Thyroid gland (tissue), 4 donors: ENCODE measurements at regions not wholly inside any gene's neighbourhood (a gene's known extent, or its start where the extent isn't known, plus 50 kb on each side); places are given as distances from the start of the nearest gene placed in this dataset.

ENCODE experiments used
- POLR2A ChIP-seq, 2 donors: fragments of 450-650 bp; IDR thresholded peaks; one replicate each; pipeline ENCODE4 v1.6.1; 2017; ENCODE audit warnings: antibody characterized with exemption in 2 of 2, mild to moderate bottlenecking in 2 of 2, moderate library complexity in 1 of 2
- TF ChIP-seq, protein P1 (sequence below), 6 experiments: fragments of 200-600 bp in 3 of 6; fragments of 450-650 bp in 3 of 6; sonication (generic) in 3 of 6; IDR thresholded peaks; one replicate each; pipeline ENCODE4 v1.5.1; 2016 to 2019; ENCODE audit warnings: antibody characterized with exemption in 6 of 6, mild to moderate bottlenecking in 2 of 6, inconsistent platforms in 1 of 6, moderate library complexity in 1 of 6

DNA sequence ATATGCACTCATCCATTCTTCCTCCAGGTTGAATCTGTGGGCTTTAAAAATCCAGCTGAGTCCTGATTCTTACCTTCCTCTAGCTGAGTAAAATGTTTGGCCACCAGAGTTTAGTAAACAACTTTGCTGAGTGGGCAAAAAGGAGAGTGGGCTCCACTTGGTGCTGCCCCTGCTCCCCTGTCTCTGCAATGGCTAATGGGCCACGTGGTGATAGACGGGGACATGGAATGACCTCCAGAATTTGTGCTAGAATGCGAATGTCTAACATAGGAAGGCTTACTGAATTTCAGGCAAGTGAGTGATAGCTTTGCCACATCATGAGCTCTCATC lies 137.3 kb upstream of the CES5A start:
- TF ChIP-seq, protein P1, sequence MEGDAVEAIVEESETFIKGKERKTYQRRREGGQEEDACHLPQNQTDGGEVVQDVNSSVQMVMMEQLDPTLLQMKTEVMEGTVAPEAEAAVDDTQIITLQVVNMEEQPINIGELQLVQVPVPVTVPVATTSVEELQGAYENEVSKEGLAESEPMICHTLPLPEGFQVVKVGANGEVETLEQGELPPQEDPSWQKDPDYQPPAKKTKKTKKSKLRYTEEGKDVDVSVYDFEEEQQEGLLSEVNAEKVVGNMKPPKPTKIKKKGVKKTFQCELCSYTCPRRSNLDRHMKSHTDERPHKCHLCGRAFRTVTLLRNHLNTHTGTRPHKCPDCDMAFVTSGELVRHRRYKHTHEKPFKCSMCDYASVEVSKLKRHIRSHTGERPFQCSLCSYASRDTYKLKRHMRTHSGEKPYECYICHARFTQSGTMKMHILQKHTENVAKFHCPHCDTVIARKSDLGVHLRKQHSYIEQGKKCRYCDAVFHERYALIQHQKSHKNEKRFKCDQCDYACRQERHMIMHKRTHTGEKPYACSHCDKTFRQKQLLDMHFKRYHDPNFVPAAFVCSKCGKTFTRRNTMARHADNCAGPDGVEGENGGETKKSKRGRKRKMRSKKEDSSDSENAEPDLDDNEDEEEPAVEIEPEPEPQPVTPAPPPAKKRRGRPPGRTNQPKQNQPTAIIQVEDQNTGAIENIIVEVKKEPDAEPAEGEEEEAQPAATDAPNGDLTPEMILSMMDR (IDR thresholded peaks at IDR 0.05) = no peak
- no peak for TF ChIP-seq POLR2A (IDR thresholded peaks at IDR 0.05)
